Activated CD4-positive, alpha-beta T cell treated with anti-CD3 and anti-CD28 coated beads, Interleukin-2, amount 10 ng/mL, durations not matched to agents 7 days and 5 days (primary cell): ENCODE measurements at regions not wholly inside any gene's neighbourhood (a gene's known extent, or its start where the extent isn't known, plus 50 kb on each side); places are given as distances from the start of the nearest gene placed in this dataset.

ENCODE experiments used
- CTCF ChIA-PET: fragments of 350-600 bp; sonication (Branson Sonifier 250); formaldehyde crosslinking; loops from one replicate; lab custom pipeline; 2021; ENCODE audit warnings: antibody characterized with exemption; lab: Charles Lee
- POLR2A ChIA-PET: fragments of 350-600 bp; sonication (Branson Sonifier 250); formaldehyde crosslinking; loops from one replicate; lab custom pipeline; 2021; ENCODE audit warnings: antibody characterized with exemption; lab: Charles Lee
- DNase-seq: peaks from one replicate; pipeline ENCODE4 v3.0.0-alpha.2; 2020
- H3K27ac Mint-ChIP-seq: one replicate; pipeline ENCODE4 v1.8.0; 2021; ENCODE audit warnings: mild to moderate bottlenecking, moderate library complexity, mixed read lengths
- H3K27me3 Mint-ChIP-seq: one replicate; pipeline ENCODE4 v1.8.0; 2021; ENCODE audit warnings: mixed read lengths
- H3K36me3 Mint-ChIP-seq: one replicate; pipeline ENCODE4 v1.8.0; 2021; ENCODE audit warnings: low read depth, mixed read lengths
- H3K4me1 Mint-ChIP-seq: one replicate; pipeline ENCODE4 v1.8.0; 2021; ENCODE audit warnings: mixed read lengths
- H3K4me3 Mint-ChIP-seq: one replicate; pipeline ENCODE4 v1.8.0; 2021; ENCODE audit warnings: mild to moderate bottlenecking, moderate library complexity, mixed read lengths
- H3K9me3 Mint-ChIP-seq: one replicate; pipeline ENCODE4 v1.8.0; 2021; ENCODE audit warnings: mixed read lengths

GRCh38 chr3:153657046-153657445 is 464.1 kb upstream of the ARHGEF26 start:
- Mint-ChIP-seq H3K27me3 (no peaks in the 10 kb centered on the region), H3K9me3 (peaks cover 7% of the 10 kb centered on the region), H3K4me1 (no peaks in the 10 kb centered on the region), H3K4me3 (no peak overlapping the region), H3K27ac (no peak overlapping the region), H3K36me3 (peaks cover 4% of the 10 kb centered on the region)
- no peak for DNase-seq
- ChIA-PET CTCF (no interaction called here), POLR2A (no interaction called here)

- Mint-ChIP-seq H3K36me3 (peaks cover 4% of the 10 kb centered on the region), H3K4me1 (no peaks in the 10 kb centered on the region), H3K9me3 (peaks cover 10% of the 10 kb centered on the region), H3K27ac (no peak overlapping the region), H3K4me3 (no peak overlapping the region), H3K27me3 (no peaks in the 10 kb centered on the region)
- CTCF ChIA-PET: no interaction called here
- POLR2A ChIA-PET: no interaction called here
- DNase-seq: no peak
Measured at GRCh38 chr3:153657461-153657860, 463.7 kb upstream of the ARHGEF26 start.

GRCh38 chr3:153658136-153658535 is 463.1 kb upstream of the ARHGEF26 start:
- no peak overlapping the region for H3K4me3 Mint-ChIP-seq
- ChIA-PET POLR2A (no interaction called here), CTCF (interaction anchor here (0.9 to 1.2 kb wide), 2 partner anchors 16 to 31 kb away, joined by 4 to 5 read pairs; no protein-coding TSS in a partner anchor)
- H3K27ac Mint-ChIP-seq: no peak overlapping the region
- peaks cover 4% of the 10 kb centered on the region for H3K36me3 Mint-ChIP-seq
- peaks cover 12% of the 10 kb centered on the region for H3K9me3 Mint-ChIP-seq
- no peak for DNase-seq
- H3K4me1 Mint-ChIP-seq: peaks cover 2% of the 10 kb centered on the region
- no peaks in the 10 kb centered on the region for H3K27me3 Mint-ChIP-seq

DNA sequence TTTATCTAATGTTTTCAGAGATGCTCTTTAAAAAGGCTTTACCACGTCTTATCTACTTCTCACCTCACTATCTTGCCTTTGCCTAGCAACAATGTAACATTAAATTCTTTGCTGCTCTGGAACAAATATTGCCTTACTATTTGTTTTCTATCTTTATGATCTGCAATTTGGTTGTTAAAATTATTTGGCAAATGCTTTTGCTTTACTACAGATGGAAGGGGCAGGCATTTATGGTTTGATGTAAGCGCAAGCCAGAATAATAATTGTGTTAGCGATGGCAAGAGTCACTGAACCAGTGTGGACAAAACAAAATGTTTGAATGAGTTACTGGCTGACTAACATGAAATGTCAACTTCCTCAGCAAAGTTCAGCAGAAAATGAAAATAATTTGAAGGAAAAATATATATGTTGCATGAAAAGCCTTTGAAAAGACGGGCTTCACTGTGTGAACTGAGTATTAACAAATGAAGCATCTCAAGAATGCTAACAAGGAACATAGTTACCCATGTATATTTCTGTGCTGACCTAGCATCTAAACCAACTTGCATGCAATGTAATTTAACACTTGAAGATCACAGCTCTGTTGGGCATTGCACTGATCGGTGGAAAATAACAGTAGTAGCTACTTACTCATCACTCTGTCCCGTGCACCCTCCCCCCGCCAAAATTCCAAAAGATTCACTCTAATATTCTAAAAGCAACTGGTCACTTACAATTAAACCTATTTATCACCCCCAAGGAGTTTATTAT is 454.0 kb upstream of the ARHGEF26 start:
- ChIA-PET CTCF (no interaction called here), POLR2A (no interaction called here)
- no peak for DNase-seq
- no peaks in the 10 kb centered on the region for H3K36me3 Mint-ChIP-seq
- H3K27ac Mint-ChIP-seq: no peak overlapping the region
- H3K27me3 Mint-ChIP-seq: no peaks in the 10 kb centered on the region
- H3K4me1 Mint-ChIP-seq: peaks cover 2% of the 10 kb centered on the region
- peaks cover 4% of the 10 kb centered on the region for H3K9me3 Mint-ChIP-seq
- no peak overlapping the region for H3K4me3 Mint-ChIP-seq

GRCh38 chr3:153669527-153669926 is 451.7 kb upstream of the ARHGEF26 start:
- Mint-ChIP-seq H3K27ac (no peak overlapping the region), H3K36me3 (no peaks in the 10 kb centered on the region), H3K9me3 (no peaks in the 10 kb centered on the region), H3K27me3 (no peaks in the 10 kb centered on the region), H3K4me1 (peaks cover 10% of the 10 kb centered on the region), H3K4me3 (no peak overlapping the region)
- no peak for DNase-seq
- ChIA-PET CTCF (no interaction called here), POLR2A (no interaction called here)

- H3K36me3 Mint-ChIP-seq: no peaks in the 10 kb centered on the region
- peaks cover 10% of the 10 kb centered on the region for H3K4me1 Mint-ChIP-seq
- H3K27me3 Mint-ChIP-seq: no peaks in the 10 kb centered on the region
- DNase-seq: no peak
- no peak overlapping the region for H3K27ac Mint-ChIP-seq
- H3K4me3 Mint-ChIP-seq: no peak overlapping the region
- CTCF ChIA-PET: no interaction called here
- POLR2A ChIA-PET: no interaction called here
- H3K9me3 Mint-ChIP-seq: no peaks in the 10 kb centered on the region
Measured at GRCh38 chr3:153670577-153670976, 450.6 kb upstream of the ARHGEF26 start.

DNA sequence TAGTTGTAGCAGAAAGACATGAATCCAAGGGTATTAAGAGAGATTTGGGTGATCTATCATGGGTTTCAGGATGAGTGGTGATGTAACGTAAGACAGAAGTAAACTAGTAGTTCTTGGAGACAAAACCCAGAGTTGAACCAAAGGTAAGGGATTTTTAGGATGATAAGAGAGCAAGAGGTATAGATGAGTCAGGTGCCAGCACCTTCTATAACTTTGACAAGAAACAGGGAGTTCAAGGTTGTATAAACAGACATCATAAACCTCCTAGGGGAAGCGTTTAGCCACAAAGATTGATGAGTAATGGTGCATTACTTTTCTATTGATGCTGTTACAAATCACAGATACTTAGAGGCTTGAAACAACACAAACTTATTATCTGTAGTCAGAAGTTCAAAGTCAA is 447.3 kb upstream of the ARHGEF26 start:
- Mint-ChIP-seq H3K9me3 (no peaks in the 10 kb centered on the region), H3K4me1 (peaks cover 10% of the 10 kb centered on the region), H3K36me3 (no peaks in the 10 kb centered on the region), H3K27ac (no peak overlapping the region), H3K27me3 (no peaks in the 10 kb centered on the region), H3K4me3 (no peak overlapping the region)
- ChIA-PET CTCF (no interaction called here), POLR2A (no interaction called here)
- DNase-seq: no peak

DNA sequence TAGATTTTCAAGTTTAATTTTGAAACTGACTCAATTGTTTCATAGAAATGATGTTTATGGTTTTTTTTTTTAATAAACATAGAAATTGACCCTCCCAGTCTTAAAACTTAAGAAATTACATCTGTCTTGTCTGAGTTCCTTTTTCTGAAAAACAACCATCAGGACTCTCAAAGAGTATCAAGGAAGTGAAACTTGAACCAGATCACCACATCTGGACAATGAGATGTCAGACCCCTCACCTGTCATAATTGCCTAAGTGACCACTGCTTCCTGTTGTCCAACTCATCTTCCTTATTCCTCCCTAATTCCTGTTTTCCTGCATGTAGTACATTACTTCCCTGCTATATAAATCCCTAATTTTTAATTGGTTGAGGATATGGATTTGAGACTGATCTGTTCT is 441.5 kb upstream of the ARHGEF26 start:
- Mint-ChIP-seq H3K27me3 (no peaks in the 10 kb centered on the region), H3K9me3 (peaks cover 9% of the 10 kb centered on the region), H3K36me3 (peaks cover 3% of the 10 kb centered on the region), H3K27ac (no peak overlapping the region), H3K4me3 (no peak overlapping the region), H3K4me1 (peaks cover 8% of the 10 kb centered on the region)
- DNase-seq: no peak
- CTCF ChIA-PET: interaction anchor here (0.6 kb wide), 1 partner anchor 384 kb away, joined by 7 read pairs; no protein-coding TSS in a partner anchor
- POLR2A ChIA-PET: no interaction called here

- H3K4me1 Mint-ChIP-seq: peaks cover 8% of the 10 kb centered on the region
- peaks cover 3% of the 10 kb centered on the region for H3K36me3 Mint-ChIP-seq
- no peak overlapping the region for H3K27ac Mint-ChIP-seq
- H3K9me3 Mint-ChIP-seq: peaks cover 9% of the 10 kb centered on the region
- DNase-seq: no peak
- no peaks in the 10 kb centered on the region for H3K27me3 Mint-ChIP-seq
- ChIA-PET POLR2A (interaction anchor here (0.6 kb wide), 1 partner anchor 632 kb away, joined by 4 read pairs; no protein-coding TSS in a partner anchor), CTCF (interaction anchor here (0.5 kb wide), 1 partner anchor 649 kb away, joined by 4 read pairs; no protein-coding TSS in a partner anchor)
- no peak overlapping the region for H3K4me3 Mint-ChIP-seq
Measured at GRCh38 chr3:153680526-153680925, 440.7 kb upstream of the ARHGEF26 start.

DNA sequence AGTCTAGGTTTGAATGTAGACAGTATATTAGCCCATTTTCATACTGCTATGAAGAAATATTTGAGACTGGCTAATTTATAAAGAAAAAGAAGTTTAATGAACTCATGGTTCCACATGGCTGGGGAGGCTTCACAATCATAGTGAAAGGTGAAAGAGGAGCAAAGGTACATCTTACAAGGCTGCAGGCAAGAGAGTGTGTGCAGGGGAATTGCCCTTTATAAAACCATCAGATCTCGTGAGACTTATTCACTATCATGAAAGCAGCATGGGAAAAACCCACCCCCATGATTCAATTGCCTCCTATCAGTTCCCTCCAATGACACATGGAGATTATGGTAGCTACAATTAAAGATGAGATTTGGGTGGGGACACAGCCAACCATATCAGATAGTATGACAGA is 440.1 kb upstream of the ARHGEF26 start:
- H3K27ac Mint-ChIP-seq: no peak overlapping the region
- POLR2A ChIA-PET: no interaction called here

DNA sequence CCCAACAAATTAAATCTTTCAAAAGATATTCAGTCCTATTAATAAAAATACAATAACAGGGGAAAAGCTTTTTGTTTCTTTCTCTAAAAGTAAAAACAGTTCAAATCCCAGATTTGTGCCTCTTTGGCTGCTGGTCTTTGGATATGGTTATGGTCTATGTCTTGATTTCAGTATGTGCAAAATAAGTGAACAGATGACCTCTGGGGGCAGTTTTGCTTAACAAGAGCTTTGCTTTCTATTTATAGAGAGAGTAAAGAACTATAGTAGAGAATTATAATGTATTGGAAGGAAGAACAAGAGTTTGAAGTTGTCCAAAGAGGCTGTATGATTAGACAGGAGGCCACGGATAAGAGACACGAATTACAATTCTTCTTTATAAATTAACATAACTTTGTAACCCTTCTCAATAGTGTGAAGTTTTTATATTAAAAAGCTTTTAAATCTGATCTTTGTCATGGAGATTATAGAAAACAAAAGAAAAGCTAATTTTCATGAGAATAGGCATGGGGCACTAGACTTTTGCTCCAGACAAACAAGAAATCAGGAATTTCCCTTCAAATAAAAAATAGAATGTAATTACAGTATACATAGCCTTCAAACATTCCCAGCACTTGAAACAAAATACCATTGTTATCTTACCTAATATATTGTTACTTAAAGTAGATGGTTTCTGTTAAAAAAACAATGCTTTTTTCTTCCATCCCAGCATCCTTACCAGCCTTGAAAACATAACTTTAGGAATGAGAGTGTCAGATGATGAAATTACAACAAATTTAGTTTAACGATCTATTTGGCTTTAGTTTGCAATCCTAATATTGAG is 432.7 kb upstream of the ARHGEF26 start:
- POLR2A ChIA-PET: no interaction called here
- no peaks in the 10 kb centered on the region for H3K27me3 Mint-ChIP-seq
- CTCF ChIA-PET: interaction anchor here (0.6 to 0.7 kb wide), 2 partner anchors 538 to 545 kb away, joined by 3 read pairs; no protein-coding TSS in a partner anchor
- H3K27ac Mint-ChIP-seq: no peak overlapping the region
- no peak for DNase-seq
- no peak overlapping the region for H3K4me3 Mint-ChIP-seq
- H3K36me3 Mint-ChIP-seq: no peaks in the 10 kb centered on the region
- no peaks in the 10 kb centered on the region for H3K9me3 Mint-ChIP-seq
- H3K4me1 Mint-ChIP-seq: no peaks in the 10 kb centered on the region

More for the DNA sequence above, 440.1 kb upstream of the ARHGEF26 start:
- Mint-ChIP-seq H3K36me3 (peaks cover 3% of the 10 kb centered on the region), H3K27me3 (no peaks in the 10 kb centered on the region), H3K9me3 (peaks cover 9% of the 10 kb centered on the region), H3K4me1 (peaks cover 8% of the 10 kb centered on the region), H3K4me3 (no peak overlapping the region)
- CTCF ChIA-PET: interaction anchor here (0.6 kb wide), 1 partner anchor 49 kb away, joined by 3 read pairs; no protein-coding TSS in a partner anchor
- DNase-seq: no peak

GRCh38 chr3:153693207-153693606 is 428.0 kb upstream of the ARHGEF26 start:
- no peaks in the 10 kb centered on the region for H3K27me3 Mint-ChIP-seq

GRCh38 chr3:153702106-153702505 is 419.1 kb upstream of the ARHGEF26 start:
- H3K27me3 Mint-ChIP-seq: peaks cover 2% of the 10 kb centered on the region

More at GRCh38 chr3:153693207-153693606, 428.0 kb upstream of the ARHGEF26 start:
- Mint-ChIP-seq H3K36me3 (no peaks in the 10 kb centered on the region), H3K27ac (no peak overlapping the region), H3K4me3 (no peak overlapping the region), H3K9me3 (no peaks in the 10 kb centered on the region), H3K4me1 (no peaks in the 10 kb centered on the region)
- ChIA-PET CTCF (no interaction called here), POLR2A (no interaction called here)
- no peak for DNase-seq

More at GRCh38 chr3:153702106-153702505, 419.1 kb upstream of the ARHGEF26 start:
- DNase-seq: no peak
- Mint-ChIP-seq H3K36me3 (no peaks in the 10 kb centered on the region), H3K4me1 (no peaks in the 10 kb centered on the region), H3K27ac (no peak overlapping the region), H3K9me3 (no peaks in the 10 kb centered on the region), H3K4me3 (no peak overlapping the region)
- CTCF ChIA-PET: no interaction called here
- POLR2A ChIA-PET: no interaction called here
